SH-SY5Y (cell line): ENCODE measurements at regions not wholly inside any gene's neighbourhood (a gene's known extent, or its start where the extent isn't known, plus 50 kb on each side); places are given as distances from the start of the nearest gene placed in this dataset.

Experiments used
- GATA2 ChIP-seq: IDR thresholded peaks from 2 replicates; pipeline ENCODE4 v1.6.1; 2011; ENCODE audit warnings: mild to moderate bottlenecking, low read depth, low read length
- GATA3 ChIP-seq: IDR thresholded peaks from 2 replicates; pipeline ENCODE4 v1.6.1; 2011; ENCODE audit warnings: low read depth, mild to moderate bottlenecking, low read length, moderate library complexity

DNA sequence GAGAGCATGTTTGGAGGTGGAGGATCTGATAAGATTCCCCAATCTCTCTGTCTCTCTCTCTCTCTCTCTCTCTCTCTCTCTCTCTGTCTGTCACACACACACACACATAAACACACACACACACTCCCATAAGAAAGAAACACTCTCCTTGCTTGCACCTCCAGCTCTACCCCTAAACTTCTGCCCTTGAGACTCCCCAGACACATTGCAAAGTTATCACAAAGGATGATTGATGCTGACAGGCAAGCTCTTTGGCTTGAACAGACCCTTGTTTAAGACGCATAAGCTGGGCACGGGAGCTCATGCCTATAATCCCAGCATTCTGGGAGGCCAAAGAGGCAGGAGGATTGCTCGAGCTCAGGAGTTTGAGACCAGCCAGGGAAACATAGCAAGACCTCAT is 78.2 kb downstream of the NAV1 start:
- TF ChIP-seq GATA2, result peak; percentile 8; the same call in 1 of the 2 replicates
- TF ChIP-seq GATA3, result no peak
